DMS53 (cell line): ENCODE measurements at regions not wholly inside any gene's neighbourhood (a gene's known extent, or its start where the extent isn't known, plus 50 kb on each side); places are given as distances from the start of the nearest gene placed in this dataset.
"Not testable (repeated sequence)": the region's sequence is repeated elsewhere in the genome, so short reads cannot be mapped to it uniquely, and the experiment has no call there.

Experiments used
- DNase-seq: peaks from one replicate; lab custom pipeline; 2025; lab: John Stamatoyannopoulos, UW

DNA sequence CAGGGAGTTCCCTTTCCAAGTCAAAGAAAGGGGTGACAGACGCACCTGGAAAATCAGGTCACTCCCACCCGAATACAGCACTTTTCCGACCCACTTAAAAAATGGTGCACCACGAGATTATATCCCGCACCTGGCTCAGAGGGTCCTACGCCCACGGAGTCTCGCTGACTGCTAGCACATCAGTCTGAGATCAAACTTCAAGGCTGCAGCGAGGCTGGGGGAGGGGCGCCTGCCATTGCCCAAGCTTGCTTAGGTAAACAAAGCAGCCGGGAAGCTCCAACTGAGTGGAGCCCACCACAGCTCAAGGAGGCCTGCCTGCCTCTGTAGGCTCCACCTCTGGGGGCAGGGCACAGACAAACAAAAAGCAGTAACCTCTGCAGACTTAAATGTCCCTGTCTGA, 277.8 kb upstream of the ARHGAP42 start:
- DNase-seq = not testable (repeated sequence)

DNA sequence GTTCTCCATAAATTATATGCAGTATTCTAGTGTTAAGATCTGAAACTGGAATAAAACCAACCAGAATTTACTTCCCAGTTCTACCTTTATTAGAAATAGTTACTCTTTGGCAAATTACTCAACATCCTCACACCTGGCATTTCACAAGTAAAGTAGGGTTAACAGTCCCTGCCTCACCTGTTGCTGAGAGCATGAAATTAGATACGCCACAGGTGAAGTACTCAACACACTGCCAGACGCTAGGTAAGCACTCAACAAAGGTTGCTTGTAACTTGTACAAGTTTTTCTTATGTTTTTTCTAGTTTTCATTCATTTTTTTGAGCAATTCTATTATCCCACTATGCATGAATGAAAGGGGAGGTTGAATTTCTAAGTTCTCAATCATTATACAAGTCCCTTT, 267.6 kb upstream of the ARHGAP42 start:
- peak; percentile 89 for DNase-seq

DNA sequence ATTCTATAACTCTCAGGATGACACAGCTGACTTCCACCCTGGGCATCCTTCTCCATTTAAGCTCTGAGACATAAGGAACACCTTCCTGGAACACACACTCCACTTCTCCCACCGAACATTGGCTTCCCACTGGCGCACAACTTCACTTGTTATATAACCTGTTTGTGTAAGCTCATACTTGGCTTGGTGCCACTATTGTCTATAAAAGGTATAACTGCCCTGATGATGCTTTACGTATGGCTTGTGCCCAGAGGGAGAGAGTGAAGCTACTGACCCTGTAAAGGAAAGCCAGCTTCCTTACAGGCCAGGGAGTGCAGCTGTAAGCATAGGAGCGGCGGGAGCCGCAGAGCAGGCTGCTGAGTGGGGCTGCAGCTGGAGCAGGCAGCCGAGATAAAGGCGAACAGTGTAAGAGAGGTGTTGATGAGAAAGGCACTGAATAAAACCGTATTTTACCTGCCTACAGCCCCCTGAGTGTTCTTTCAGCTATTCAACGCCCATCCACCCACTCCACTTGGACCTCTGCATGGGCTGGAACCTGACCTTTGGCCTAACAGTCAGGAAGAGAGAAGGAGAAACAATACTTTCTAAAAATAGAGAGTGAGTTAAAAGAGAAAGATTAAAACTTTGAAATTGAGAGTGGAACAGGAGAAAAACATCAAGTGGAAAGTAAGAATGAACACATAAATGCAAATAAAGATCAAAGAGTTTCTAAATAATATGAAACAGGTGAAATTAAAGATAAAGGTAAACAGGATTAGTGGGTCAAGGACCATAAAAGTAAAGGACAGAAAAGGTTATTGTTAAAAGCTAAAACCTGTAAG, 252.1 kb upstream of the ARHGAP42 start:
- DNase-seq = peak; percentile 96

DNA sequence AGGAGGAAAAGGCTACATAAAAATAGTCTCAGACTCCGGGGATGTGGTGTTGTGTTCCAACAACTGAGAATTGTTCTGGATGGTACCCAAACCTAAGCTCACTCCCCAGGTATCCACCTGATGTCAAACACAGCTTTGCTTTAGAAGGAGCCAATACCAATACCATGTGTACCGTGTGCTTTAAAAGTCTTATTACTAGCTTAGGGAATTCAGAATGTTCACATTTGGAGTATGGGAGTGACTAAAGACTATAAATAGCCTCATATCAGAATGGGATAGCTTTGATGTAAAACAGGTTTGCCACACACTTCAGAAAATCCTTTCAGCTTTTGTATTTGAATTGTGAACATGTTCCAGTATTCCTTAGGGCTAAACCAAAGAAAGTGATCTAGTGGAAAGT, 248.7 kb upstream of the ARHGAP42 start:
- DNase-seq = peak; percentile 51

DNA sequence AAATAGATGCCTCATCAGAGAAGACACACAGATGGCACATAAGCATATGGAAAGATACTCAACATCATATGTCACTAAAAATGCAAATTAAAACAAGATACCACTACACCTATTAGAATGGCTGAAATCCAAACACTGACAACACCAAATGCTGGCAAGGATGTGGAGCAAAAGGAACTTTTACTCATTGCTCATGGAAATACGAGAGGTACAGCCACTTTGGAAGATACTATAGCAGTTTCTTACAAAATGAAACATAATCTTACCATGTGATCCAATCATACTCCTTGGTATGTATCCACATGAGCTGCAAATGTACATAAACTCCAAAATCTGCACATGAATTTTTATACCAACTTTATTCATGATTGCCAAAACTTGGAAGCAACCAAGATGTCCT, 246.0 kb upstream of the ARHGAP42 start:
- no peak for DNase-seq

DNA sequence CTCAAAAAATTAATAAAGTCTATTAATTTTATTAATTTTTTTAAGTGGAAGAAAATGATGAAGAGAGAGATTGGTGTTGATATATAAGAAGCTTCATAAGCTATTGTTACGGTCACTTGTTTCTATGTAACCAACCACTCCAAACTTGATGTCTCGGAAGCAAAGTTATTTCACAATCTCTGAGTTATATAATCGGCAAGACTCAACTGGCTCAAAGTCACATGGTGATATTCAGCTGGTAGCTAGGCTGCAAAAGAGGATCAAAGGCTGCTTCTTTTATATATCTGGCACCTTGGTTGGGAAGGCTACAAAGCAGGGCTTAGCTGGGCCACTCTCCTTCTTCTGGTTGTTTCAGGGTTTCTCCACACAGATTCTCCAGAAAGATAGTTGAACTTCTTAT, 245.1 kb upstream of the ARHGAP42 start:
- DNase-seq = no peak

DNA sequence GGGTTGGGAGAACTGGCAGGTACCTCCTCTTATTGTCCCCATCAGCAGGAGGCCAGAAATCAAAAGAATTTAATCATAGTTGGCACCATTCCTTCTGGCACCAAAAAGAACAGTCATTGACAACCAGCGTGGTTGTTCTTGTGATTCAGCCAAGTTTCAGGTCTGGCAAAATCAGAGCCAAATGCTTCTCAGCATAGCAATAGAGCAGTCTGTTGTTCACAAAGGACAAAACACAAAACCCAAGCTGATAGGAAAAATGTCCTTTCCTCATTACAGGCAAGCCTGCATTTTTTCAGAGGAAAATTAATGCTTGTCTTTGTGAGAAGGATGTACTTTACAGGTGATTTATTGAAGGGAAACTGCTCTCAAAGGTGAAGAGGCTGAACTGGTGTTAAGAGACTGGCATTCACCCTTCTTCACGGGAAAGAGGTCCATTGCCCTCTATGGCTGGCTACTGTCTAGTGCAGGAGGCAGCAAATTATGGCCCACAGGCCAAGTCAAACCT, 241.8 kb upstream of the ARHGAP42 start:
- peak; percentile 83 for DNase-seq

DNA sequence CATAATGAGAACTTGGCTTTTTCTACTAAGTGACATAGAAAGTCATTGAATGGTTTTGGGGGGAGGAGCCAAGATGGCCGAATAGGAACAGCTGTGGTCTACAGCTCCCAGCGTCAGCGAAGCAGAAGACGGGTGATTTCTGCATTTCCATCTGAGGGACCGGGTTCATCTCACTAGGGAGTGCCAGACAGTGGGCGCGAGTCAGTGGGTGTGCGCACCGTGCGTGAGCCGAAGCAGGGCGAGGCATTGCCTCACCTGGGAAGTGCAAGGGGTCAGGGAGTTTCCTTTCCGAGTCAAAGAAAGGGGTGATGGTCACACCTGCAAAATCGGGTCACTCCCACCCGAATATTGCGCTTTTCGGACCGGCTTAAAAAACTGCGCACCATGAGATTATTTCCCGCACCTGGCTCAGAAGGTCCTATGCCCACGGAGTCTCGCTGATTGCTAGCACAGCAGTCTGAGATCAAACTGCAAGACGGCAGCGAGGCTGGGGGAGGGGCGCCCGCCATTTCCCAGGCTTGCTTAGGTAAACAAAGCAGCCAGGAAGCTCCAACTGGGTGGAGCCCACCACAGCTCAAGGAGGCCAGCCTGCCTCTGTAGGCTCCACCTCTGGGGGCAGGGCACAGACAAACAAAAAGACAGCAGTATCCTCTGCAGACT, 235.2 kb upstream of the ARHGAP42 start:
- peak; percentile 75 for DNase-seq

DNA sequence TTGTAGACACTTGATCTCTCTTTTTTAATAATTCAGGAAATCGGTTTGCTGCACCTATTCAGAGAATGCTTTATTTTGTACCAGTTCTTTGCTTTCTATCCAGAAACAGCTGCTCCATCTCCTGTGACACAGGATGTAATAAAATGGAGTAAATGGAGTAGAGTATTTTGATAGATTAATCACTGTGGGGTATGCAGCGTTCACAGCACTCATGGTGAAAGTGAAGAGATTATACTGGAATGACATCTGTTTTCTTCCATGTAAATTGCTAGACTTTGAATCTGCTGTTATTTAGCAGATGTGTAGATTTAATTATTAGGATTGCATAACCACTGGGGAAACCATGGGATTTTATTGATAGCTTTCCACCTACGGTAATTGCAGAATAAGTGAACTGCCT, 227.3 kb upstream of the ARHGAP42 start:
- DNase-seq = no peak

DNA sequence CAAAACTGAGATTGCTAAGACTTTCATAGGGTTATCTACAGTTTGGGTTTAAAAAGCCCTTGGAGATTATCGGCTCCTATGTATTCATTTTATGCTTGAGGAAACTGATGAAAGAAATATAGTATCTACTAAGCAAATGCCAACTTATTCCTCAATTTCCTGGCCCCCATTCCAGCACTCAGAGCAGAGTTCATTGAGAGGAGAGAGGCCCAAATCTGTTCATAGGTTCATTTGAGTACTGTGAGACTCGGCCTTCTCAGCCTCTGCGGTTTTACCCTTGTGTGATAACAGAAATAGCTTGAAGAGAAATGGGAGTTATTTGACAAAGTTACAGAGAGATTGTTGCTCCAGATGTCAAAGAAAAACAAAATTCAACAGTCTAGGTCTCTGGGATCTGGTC, 226.7 kb upstream of the ARHGAP42 start:
- no peak for DNase-seq

DNA sequence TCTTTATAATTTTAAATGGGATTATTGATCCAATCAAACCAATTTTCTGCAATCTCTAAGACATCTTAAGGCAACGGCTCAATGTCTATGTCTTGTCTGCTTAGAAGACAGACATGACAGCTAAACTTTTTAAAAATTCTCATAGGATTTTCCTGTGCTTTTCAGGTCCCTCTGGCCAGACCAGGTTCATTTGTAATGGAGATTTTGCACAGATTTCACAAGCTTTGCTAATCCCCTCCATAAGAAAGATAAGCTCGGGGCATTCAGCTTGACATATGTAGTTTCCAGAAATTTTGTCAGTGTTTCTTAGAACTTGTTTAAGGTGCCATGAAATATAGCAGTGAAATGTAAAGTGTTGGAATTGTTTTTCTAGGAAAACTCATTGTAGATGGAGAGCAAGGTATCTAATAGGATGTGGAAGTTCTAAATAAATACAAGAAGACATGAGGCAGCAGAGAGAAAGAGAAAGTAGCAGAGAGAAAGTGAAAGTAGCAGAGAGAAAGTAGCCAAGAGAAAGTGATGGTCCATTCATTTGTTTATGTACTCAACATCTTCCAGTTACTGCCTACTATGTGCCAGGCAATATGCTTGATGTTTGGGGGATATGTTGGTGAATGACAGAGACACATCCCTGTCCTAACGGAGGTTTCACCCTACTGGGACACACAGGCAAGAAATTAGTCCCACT, 219.1 kb upstream of the ARHGAP42 start:
- peak; percentile 7 for DNase-seq

DNA sequence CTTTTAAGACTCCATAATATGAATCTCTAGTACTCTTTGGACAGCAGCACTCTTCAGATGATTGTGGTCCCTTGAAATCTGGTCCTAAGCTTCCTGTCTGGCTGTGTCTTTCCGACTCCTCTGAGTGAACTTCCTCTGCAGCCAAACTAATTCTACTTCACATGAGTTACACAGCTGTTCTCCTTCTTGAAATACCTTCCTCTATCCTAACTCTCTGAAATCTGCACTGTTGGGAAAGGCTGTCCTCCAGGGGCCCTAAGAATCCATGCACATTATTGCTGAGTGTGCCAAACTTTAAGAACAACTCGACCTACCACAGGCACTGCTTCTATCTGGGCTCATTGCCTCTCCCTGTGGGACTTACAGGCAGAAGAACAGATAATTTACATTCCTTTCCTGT, 217.3 kb upstream of the ARHGAP42 start:
- no peak for DNase-seq

DNA sequence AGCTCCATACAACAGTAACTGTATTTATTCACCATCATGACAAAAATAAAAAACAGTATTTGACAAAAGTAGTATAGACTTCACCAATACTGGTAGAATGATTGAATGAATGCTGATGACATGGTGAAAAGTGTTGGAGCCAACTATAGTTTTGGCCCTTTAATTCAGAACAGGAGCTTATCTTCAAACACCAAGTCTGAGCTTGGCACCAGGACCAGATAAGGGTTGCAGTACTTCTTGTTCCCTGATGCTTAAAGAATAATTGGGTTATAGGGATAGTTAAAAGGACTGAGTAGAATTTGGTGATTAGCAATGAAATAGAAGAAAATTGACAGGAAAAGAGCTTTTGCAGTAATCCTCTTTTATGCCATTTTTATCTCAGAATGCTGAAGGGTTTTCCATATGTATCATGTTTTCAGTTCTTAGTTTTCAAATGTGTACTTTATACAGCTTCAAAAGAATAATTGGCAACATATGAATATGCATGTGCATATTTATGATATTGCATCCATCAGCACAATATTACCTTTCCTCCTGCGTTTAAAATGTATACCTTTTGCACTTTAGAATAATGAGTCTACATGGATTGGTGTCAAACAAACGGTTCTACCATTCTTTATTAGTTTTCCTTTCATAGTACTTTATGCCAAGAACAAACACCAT, 214.2 kb upstream of the ARHGAP42 start:
- no peak for DNase-seq

DNA sequence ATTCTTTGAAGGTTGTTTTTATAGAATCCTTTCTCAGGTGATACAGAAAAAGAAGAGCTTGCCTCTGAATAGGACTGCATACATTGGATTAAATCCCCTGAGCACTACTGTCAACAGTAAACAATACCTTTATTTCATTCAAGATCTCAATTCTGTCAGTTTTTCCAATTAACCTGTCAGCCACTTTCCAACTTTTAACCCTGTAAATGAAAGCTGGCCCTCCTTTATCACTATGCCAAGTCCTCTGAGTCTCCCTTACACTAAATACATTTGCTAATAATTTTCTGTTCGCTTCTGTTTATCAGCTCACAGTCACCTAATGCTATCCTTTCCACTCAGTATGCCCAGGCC, 213.7 kb upstream of the ARHGAP42 start:
- DNase-seq = no peak

DNA sequence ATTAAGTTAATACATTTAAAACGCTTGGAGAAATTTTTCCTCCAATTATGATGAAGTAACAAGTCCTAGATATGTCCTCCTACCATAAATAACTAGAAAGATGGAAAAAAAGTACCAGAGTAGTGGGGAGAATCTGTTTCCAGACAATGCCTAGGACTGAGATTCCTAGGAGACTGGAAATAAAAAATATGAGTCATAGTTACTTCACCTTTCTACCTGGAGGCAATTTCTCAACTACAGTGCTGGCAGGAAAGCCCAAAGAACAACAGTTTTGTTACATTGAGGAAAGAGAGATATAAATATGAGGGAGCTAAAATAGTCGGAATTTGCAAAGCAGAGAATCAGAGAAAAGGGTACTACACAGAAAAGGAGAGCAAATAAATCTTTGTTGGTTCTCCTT, 202.1 kb upstream of the ARHGAP42 start:
- DNase-seq = no peak

DNA sequence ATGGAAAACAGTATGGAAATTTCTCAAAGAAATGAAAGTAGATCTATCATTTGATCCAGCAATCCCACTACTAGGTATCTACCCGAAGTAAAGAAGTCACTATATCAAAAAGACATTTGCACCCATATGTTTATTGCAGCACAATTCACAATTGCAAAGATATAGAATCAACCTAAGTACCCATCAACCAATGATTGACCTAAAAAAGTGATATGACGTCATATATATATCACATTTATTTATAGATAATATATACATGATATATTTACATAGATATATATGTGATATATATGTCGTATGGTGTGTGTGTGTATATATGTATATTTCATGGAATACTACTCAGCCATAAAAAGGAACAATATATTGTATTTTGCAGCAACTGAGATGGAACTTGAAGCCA, 188.3 kb upstream of the ARHGAP42 start:
- no peak for DNase-seq

DNA sequence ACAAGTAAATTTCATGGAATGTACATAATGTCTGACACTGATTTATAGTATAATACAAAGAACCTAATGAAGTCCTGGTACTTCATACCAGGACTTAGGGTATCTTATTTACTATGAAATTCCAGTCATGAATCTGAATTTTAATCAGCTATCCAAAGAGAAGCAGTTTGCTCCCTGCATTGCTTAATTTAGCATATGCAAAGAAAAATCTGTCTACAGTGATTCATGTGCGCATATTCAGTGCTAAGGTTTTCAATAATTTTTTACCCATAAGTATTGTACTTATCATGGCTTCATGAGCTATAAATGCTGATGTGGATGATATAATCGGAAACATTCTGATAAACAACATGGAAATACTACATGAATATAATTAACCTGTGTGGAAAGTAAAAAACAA, 185.6 kb upstream of the ARHGAP42 start:
- no peak for DNase-seq

DNA sequence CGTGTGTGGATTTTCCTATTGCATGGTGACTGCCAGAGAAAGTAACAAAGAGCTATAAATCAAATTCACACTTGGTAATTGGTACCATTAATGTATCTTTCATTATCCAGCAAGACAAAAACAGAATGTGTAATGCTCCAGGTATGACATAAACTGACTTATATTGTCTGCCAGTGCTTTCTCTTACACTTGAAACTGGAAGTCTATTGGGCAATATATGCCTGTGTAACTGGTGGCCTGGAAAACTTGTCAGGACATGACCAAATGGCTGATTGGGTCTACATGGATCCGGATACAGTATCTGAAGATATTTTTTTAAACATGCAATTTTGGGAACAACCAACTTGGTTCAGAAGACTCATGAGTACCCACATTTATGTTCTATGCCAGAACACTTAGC, 174.6 kb upstream of the ARHGAP42 start:
- DNase-seq = no peak

DNA sequence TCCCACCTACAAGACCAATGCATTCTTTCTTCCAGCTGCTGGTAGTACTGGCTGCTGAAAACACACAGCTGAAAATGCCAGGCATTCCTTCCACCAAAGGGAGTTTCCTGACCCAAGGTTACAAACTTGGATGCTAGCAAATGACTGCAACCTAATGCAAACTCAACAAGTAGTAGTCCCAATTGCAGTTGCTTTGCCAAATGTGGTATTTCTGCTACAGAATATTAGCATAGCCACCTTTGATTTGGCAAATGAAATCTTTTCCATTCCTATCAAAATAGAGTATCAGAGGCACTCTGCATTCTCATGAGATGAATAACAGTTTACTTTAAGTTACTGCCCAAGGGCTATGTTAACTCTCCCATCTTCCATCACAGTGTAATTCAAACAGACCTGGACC, 172.0 kb upstream of the ARHGAP42 start:
- DNase-seq = no peak

DNA sequence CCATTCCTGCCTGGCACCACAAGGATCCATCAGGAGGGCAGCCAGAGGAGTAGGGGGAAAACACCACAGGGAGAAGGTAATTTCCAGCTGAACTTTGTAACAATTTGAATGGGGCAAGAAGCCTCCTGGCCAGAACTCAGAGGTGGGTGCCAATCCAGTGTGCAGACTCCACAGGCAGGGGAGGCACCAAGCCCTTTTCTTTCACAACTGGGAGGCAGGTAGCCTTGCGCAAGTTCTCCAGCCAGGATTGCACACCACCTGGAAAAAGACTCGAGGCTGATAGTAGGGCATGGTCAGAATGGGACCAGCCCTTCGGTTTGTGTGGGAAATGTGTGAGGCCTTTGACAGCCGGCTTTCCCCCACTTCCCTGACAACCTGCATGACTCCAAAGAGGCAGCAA, 161.9 kb upstream of the ARHGAP42 start:
- peak; percentile 40 for DNase-seq

DNA sequence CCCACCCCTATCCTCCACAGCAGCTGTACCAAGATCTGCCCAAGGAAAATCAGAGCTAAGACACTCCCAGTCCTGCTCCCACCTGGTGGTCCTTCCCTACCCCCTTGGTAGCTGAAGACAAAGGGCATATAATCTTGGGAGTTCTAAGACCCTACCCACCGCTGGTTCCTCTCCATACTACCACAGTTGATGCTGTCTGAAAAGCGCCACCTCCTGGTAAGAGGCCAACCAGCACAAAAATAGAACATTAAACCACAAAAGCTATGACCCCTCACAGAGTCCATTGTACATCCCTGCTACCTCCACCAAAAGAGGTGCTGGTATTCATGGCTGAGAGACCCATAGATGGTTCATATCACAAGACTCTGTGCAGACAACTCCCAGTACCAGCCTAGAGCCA, 161.5 kb upstream of the ARHGAP42 start:
- DNase-seq = peak; percentile 65

DNA sequence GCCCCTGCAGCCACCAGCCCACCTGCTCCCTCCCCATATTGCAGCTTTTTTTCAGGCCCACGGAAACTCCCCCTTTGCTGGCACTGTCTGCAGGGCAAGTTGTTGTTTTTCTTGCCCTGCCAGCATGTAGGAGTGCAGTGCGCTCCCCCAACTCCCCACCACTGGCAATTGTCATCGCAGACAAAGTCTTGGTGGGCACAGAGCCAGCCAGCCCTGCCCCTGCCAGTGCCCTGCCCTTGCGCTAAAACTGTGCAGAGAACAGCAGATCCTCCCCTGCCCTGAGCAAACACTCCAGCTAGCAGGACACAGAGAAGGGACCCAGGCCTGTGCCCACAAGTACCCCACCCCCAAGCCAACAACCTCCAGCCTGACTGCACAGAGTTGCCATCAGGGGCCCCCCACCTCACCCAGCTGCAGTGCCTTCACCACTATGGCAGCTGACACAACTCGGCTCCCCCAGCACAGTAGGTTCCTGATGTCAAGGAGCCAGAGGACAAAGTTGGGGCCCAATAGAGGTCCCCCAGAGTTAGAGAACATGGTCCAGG, 158.1 kb upstream of the ARHGAP42 start:
- DNase-seq = no peak
